HG03558 (cell line): ENCODE measurements at regions not wholly inside any gene's neighbourhood (a gene's known extent, or its start where the extent isn't known, plus 50 kb on each side); places are given as distances from the start of the nearest gene placed in this dataset.
"Not testable (repeated sequence)": the region's sequence is repeated elsewhere in the genome, so short reads cannot be mapped to it uniquely, and the experiment has no call there.

Experiments used
- ATAC-seq: cut with Tn5 transposase; IDR thresholded peaks from one replicate; pipeline ENCODE4 v1.9.1; 2021; ENCODE audit warnings: moderate number of reproducible peaks; ENCODE audit not compliant: unreplicated experiment; ENCODE audit errors: extremely low read depth

GRCh38 chr11:38338022-38338421 lies 1740.0 kb upstream of the RAG2 start:
- not testable (repeated sequence) for ATAC-seq

GRCh38 chr11:38332046-38332445 lies 1734.0 kb upstream of the RAG2 start:
- ATAC-seq = no peak

GRCh38 chr11:38330578-38330977 lies 1732.5 kb upstream of the RAG2 start:
- ATAC-seq = no peak

DNA sequence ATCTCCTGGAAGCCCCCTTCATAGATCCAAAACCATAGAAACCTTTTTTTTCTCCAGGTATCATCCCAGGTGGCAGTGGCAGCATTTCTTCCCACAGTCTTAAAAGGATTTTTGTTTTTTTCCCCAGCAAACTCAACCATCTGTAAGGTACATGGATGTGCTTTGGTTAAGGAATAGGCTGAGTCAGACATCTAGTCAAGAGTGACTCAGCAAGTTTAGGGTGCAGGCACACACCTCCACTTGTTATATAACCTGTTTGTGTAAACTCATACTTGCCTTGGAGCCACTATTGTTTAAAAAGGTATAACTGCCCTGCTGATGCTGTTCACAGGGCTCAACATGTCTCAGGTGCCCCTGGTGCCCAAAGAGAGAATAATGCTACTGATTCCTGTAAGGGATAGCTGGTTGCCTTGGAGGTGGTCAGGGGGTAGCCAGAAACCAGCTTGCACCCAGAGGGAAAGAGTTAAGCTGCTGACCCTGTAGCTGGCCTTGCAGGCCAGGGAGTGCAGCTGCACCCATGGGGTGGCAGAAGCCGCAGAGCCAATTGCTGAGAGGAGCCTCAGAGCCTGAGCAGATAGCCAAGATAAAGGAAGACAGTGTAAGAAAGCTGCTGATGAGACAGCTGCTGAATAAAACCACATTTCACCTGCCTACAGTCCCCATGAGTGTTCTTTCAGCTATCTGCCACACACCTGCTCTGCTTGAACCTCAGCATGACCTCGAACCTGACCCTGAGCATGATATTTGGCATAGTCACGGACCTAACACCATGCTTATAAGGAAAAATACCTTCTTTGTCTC lies 1726.1 kb upstream of the RAG2 start:
- no peak for ATAC-seq

GRCh38 chr11:38315151-38315550 lies 1717.1 kb upstream of the RAG2 start:
- no peak for ATAC-seq

- no peak for ATAC-seq
Observed at GRCh38 chr11:38307455-38307854, 1709.4 kb upstream of the RAG2 start.

- ATAC-seq = no peak
Observed at GRCh38 chr11:38305682-38306081, 1707.6 kb upstream of the RAG2 start.

- ATAC-seq = no peak
Observed at GRCh38 chr11:38304926-38305325, 1706.9 kb upstream of the RAG2 start.

DNA sequence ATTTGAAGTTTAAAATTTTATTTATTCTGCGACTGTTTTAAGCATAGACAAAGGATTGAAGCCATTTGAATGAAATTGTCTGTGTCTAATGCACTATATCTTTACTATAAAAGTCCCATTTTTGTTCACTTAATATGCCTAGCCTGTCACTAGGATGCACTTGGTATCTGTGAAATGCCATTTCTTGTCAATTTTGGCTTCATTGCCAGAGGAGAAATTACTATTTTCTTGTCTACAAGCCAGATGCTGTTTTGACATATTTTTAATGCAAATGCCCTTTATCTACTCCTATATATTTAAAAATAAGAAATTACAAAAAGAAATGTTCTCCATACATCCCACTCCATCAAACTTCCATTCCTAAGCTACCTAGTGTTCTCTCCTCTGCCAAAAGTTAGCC lies 1704.5 kb upstream of the RAG2 start:
- no peak for ATAC-seq

GRCh38 chr11:38300570-38300969 lies 1702.5 kb upstream of the RAG2 start:
- no peak for ATAC-seq

- no peak for ATAC-seq
Observed at GRCh38 chr11:38296211-38296776, 1698.3 kb upstream of the RAG2 start.

- no peak for ATAC-seq
Observed at GRCh38 chr11:38282718-38283117, 1684.7 kb upstream of the RAG2 start.

DNA sequence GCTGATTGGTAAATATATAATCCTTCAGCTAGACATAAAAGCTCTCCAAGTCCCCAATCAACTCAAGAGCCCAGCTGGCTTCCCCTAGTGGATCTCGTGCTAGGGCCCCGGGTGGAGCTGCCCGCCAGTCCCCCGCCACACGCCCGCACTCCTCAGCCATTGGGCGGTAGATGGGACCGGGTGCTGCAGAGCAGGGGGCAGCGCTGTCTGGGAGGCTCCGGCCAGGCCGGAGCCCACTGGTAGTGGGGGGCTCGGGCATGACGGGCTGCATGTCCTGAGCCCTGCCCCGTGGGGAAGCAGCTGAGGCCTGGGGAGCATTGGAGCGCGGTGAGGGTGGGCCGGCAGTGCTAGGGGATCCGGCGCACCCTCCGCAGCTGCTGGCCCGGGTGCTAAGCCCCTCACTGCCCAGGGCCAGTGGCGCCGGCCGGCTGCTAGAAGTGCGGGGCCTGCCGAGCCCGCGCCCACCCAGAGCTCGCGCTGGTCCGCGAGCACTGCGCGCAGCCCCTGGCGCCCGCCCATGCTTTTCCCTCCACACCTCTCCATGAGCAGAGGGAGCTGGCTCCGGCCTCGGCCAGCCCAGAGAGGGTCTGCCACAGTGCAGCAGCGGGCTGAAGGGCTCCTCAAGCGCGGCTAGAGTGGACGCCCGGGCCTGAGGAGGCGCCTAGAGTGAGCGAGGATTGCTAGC lies 1680.6 kb upstream of the RAG2 start:
- no peak for ATAC-seq

GRCh38 chr11:38274031-38274430 lies 1676.0 kb upstream of the RAG2 start:
- no peak for ATAC-seq

GRCh38 chr11:38272376-38272775 lies 1674.3 kb upstream of the RAG2 start:
- ATAC-seq = no peak

DNA sequence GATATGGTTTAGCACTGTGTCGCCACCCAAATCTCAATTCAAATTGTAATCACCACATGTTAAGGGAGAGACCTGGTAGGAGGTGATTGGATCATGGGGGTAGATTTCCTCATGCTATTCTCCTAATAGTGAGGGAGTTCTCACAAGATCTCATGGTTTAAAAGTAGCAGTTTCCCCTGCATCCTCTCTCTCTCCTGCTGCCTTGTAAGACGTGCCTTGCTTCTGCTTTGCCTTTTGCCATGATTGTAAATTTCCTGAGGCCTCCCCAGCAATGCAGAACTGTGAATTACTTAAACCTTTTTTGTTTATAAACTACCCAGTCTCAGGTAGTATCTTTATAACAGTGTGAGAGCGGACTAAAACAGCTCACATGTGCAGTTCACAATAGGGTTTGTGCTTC lies 1668.7 kb upstream of the RAG2 start:
- no peak for ATAC-seq

DNA sequence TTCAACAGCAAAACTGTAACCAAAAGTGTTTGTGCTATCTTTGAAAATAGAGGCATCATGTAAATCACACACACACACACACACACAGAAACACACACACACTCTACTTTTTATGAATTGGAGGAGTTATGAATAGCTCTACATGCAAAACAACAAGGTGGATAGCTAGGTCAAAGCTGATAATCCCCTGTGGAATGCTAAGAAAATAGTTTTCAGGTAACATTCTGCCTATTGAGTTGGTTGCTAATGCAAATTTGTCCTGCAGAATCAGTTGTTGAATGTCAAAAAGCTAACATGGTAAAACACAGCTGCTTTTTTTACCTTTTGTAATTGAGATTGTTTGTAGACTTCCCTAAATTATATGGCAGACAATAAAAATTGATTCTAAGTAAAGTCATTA lies 1658.4 kb upstream of the RAG2 start:
- no peak for ATAC-seq

GRCh38 chr11:38254913-38255312 lies 1656.9 kb upstream of the RAG2 start:
- no peak for ATAC-seq

- no peak for ATAC-seq
Observed at GRCh38 chr11:38252620-38253019, 1654.6 kb upstream of the RAG2 start.

- no peak for ATAC-seq
Observed at GRCh38 chr11:38246451-38246850, 1648.4 kb upstream of the RAG2 start.

DNA sequence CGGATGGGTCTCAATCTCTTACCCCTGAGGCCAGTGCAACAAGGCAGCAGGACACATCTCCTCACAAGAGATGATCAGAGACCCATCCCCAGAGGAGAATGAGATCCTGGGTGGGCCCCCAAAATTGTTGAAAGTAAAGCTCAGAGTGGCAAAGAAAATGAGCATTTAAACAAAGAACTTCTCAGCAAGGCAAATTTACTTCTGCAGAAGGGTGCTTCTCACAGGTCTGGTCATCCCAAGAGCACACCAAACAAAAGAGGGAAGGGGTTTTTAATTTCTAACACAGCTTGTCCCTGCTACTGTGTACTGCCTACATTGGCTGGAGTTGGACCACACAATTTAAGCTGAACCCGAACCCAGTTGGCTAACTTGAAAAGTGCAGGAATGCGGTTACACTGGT lies 1628.6 kb upstream of the RAG2 start:
- no peak for ATAC-seq

GRCh38 chr11:38221295-38221694 lies 1623.3 kb upstream of the RAG2 start:
- no peak for ATAC-seq
